Stimulated activated CD8-positive, alpha-beta memory T cell treated with anti-CD3 and anti-CD28 coated beads, Interleukin-7, amount 100 ng/mL, for 1 hour (primary cell): ENCODE measurements at regions not wholly inside any gene's neighbourhood (a gene's known extent, or its start where the extent isn't known, plus 50 kb on each side); places are given as distances from the start of the nearest gene placed in this dataset.
"Not testable (repeated sequence)": the region's sequence is repeated elsewhere in the genome, so short reads cannot be mapped to it uniquely, and the experiment has no call there.

Source experiments
- DNase-seq, 2 donors: peaks; one replicate each; pipeline ENCODE4 v3.0.0-alpha.2; 2020; ENCODE audit warnings: low read depth in 2 of 2

DNA sequence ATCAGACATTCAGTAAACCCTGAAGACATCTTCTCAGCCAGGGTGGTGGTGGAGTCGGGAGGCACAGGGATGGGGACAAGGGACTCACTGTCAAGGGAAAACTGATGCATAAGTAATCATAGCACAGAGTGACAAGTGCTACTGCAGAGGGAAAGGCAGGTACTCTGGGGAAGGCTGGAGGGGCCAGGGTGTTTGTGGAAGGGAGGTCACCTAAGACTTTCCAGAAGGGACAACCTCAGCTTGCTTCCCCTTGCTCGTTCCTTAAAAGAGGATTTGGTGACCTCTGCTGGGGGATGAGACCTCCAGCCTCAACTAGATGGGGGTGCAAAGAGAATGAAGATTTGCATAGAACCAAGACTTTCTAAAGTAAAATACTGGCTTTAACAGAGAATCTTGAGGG is 99.5 kb downstream of the SLC4A3 start:
- DNase-seq: no peak

DNA sequence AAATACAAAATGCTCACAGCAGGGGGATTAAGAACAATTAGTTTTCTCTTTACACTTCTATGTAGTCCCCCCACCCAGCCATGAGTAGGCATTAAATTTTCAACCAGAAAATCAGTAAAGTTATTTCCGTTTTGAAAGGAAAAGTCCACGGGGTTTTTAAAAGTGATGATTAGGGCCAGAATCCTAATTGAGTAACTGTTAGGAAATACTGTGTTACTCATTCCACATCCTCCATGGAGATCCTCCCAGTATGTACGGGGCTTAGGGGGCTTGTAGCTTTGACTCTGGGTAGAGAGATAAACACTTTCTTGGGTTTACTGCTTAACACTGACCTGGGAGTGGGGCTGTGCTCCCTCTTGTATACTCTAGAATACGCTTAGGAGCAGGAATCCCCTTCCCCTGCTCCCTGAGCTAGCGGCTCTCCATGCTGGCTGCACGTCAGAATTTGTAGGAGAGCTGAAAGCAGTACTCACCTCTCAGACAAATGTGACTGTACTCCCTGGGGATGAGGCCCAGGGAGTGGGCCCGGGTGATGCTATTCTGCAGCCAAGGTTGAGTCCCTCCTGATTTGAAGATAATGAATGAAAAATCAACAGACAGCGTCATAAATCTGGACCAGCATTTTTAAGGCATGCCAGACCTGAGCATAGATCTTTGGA is 100.5 kb downstream of the SLC4A3 start:
- DNase-seq: no peak

DNA sequence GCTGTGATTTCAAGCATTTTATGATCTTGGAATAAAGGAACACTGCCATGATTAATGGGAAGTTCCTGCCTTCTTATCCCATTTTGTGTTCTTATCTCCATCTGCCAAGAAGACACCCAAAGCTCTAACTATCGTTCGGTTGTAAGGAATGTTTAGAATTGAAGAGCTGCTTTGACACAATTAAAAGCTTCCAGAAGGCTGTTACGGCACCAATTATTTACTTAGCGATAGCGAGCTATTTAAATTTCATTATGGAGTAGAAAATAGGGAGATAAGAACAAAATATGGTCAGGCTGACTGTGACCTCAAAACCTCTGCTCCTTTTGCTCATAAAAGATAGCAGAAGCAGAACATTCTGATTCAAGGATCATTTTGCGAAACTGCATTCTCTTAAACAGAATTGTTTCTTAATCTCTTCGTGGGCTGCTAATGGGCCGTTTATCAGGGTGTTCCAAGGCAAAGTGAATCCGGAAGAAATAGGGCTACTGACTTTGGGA is 101.6 kb downstream of the SLC4A3 start:
- no peak for DNase-seq

DNA sequence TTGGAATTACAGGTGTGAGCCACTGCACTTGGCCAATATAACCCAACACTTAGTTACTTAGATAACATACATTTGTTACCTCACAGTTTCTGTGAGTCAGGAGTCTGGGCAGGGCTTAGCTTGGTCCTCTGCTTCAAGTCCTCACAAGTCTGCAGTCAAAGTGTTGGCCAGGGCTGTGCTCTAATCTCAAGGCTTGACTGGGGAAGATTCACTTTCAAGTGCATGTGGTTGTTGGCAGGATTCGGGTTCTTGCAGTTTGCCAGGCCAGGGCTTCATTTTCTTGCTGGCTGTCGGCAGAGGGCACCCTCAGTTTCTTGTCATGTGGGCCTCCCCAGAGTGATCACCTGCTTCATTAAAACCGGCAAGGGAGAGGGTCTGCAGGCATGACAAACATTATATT is 103.7 kb downstream of the SLC4A3 start:
- no peak for DNase-seq

DNA sequence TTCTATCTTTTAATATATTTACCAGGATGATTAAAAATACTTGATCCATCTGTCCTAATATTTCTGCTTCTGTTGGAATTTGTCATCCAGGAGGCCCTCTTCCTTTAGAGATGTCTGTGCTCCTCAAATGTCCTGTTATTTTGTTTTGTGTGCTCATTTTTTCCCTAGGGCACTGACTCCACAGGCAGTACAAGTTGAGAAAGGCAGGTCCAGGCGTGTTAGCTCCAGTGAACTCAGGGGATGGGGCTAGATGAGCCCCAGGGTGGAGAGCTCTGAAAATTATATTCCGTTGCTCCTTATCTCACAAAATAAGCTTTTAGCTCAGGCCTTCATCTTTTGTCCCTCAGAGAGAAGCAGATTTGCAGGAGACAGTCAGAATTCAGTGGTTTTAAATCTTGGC is 105.7 kb downstream of the SLC4A3 start:
- no peak for DNase-seq

DNA sequence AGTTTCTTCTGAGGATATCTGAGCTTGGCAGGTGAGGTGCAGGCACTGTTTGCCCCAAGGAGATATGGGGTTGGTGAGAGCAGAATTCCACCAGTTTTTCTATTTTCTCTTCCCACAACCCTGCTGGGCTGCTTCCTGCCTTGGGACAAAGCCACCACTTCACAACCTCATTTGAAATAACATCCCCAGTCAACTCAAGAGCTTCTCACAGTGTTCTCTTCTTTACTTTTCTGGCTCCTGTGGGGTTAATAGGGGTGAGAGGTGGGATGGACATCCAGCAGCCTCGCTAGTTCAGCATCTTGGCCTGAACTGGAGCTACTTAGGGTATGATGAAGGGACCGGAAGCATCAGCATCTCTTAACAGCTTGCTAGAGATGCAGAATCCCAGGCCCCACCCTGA is 106.3 kb downstream of the SLC4A3 start:
- no peak for DNase-seq

DNA sequence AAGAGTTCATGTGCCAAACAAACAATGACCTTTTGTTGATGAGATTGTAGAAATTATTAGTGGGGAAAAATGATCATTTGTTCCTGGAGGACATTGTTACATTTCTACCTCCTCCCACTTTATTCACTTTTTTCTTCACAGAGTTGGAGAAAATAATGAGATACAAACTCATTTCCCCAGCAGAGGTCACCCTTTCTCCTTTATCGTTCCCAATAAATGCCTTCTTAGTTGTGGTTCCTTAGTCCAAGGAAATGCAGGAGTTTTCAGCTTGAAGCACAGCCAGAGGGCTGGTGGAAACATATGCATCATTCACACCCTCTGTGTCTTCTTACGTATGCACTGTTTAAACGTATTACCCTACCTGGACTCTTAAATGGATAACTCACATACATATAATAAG is 108.8 kb downstream of the SLC4A3 start:
- no peak for DNase-seq

DNA sequence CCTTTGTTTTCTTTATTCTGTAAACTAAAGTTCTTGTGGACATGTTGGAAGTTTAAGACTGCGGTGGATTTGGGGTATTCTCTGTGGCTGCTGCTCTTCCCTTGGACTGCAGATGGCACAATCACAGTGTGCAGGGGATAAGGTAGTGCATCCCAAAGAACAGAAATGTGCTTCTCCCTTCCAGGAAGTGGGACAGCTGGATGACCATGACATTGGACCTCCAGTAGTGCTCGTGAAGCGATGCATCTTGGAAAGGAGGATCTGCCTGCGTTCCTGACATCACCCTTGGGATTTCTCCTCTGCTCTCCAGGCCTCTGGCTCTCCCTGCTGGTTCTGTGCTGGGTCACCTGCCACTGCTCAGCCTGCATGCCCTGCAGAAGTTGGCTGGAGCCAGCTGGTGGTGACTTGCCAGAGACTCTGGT is 109.9 kb downstream of the SLC4A3 start:
- DNase-seq: no peak

DNA sequence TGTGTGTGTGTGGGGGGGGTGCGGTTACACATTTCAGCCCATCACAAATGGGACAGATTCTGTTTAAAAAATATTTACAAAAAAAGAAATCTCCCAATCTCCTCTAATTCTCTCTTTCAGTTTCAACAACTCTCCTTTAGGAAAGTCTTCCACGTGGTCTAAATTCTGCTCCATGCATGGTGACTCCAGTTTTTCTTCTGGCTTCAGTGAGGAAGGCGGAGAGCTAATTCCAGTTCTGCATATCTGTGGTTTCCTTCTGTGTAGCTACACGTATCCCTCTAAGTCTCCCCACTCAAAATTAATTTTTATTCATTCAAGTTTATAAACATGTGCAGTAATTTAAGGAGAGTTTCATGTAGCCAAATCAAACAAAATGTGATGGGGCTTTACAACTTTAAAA is 111.6 kb downstream of the SLC4A3 start:
- no peak for DNase-seq

DNA sequence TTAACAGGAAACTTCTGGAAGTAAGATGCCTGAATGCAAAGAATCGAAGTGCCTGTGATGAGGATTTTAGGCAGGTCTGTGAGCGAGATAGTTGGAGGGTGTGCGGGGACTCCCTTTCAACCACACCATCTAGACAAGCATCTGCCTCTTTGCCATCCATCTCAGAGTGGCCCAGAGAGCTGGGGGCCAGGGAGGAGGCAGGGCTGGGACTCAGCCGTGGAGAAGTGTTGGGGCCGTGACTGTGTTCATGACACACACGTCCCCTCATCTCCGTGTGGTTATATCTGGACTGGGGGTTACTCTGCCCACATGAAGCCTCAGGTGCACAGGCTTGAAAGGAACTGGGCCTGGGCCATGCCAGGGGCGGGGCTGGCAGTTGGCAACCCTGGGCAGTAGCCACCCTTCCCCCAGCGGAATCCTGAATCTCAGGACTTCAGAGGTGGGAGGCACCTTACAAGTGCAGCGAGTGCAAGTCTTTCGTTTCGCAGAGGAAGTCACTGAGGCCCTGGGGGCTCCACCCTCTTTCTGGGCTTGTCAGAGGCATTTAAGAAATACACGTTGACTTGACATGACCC is 112.5 kb downstream of the SLC4A3 start:
- DNase-seq: no peak

DNA sequence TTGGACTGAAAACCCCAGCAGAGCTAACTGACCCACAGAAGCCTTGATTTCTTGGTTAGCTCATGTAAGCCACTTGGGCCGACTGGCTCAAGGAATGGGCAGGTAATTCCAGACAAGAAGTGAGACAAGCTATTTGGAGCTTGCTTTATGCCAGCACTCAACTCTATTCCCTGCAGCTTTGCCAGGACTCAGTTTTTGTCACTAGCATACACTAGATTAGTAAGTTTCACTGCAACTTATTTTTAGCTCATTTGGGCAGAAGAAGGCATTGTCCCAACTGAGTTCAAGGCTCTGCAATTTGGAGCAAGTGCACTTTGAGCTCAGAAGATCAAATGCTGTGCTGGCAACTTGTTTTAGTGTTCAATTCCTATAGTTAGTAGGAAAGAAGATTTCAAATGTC is 116.1 kb downstream of the SLC4A3 start:
- no peak for DNase-seq

DNA sequence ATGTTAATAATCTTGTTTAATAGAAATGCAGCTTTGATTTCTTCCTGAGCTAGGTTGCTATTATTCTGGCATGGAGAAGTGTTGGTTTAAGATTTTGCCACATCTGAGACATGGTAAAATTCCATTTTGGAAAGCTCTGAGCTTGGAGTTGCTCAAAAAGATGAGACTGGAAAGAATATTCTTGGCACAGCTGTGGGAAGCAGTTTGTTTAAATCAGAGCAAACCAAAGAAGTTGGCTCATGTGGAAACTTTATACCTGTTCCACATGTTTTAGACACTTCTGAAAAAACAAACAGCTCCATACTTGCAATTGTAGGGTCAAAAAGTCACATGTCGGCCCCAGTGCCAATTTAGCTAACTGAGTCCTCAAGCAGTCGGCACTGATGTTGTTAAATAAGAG is 116.6 kb downstream of the SLC4A3 start:
- no peak for DNase-seq

DNA sequence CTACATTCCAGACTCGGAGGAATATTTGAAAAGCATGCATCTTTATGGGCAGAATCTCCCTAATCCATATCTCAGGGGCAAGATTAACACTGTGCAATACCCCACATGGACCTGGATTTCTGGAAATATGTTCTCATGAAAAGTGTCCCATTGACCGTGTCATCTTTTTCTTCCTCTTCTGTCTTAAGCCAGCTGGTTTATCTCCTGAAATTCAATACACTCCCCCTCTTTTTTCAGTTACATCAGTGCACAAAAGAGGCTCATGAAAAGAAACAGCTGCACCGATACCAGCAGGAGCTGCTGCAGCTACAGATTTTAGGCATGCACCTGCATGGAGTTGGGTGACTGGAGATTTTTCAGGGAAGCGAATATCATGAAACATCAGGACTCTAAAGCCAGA is 117.2 kb downstream of the SLC4A3 start:
- DNase-seq: no peak

DNA sequence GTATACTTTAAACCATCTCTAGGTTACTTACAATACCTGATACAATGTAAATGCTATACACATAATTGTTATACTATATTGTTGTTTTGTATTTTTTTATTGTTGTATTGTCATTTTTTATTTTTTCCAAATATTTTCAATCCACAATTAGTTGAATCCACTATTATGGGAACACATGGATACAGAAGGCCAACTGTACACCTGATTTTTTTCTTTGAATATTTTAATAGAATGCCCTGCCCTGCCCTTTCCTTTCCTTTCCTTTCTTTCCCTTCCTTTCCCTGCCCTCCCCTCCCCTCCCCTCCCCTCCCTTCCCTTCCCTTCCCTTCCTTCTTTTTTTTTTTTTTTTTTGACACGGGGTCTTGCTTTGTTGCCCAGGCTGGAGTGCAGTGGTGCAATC is 120.2 kb downstream of the SLC4A3 start:
- DNase-seq: no peak

DNA sequence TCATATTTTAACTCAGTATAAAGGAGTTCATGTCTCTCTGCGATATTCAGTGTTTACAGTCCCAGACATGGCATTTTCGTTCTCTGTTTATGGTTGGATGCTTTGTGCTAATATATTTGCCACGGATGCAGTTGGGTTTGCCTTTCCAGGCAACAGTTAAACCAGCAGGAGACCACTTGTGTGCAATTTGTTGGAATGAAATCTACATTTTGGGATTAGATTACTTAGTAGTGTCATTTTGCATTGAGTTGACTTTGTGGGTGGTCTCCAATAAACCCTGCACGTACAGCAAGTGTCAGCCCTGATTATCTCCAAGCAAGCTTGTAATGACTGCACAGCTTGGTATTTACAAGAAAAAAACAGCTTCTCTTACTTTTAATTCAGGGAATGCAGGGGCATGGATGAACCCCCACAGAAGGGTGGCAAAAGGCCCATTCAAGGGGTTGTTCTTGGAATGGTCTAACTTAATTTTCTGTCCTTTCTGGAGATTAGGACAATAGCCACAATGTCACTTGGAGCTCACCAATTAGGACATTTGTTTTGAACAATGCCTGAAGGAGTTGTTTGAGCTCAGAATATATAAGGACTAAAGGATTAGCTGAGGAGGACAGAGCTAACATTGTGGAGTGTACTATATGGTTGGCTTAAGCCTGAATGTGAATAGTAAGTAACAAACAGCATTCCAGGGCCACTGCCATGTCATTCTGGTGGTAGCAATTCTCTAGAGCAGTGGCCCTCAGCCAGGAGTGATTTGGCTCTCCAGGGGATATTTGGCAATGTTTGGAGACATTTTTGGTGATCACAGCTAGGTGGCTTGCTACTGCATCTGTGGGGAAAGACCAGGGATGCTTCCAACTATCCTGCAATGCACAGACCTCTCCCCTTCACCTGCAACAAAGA is 121.5 kb downstream of the SLC4A3 start:
- no peak for DNase-seq

DNA sequence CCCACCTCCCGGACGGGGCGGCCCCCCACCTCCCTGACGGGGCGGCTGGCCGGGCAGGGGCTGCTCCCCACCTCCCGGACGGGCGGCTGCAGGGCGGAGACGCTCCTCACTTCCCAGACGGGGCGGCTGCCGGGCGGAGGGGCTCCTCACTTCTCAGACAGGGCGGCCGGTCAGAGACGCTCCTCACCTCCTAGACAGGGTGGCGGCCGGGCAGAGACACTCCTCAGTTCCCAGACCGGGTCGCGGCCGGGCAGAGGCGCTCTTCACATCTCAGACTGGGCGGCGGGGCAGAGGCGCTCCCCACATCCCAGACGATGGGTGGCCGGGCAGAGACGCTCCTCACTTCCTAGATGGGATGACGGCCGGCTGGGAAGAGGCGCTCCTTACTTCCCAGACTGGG is 123.7 kb downstream of the SLC4A3 start:
- DNase-seq: not testable (repeated sequence)

DNA sequence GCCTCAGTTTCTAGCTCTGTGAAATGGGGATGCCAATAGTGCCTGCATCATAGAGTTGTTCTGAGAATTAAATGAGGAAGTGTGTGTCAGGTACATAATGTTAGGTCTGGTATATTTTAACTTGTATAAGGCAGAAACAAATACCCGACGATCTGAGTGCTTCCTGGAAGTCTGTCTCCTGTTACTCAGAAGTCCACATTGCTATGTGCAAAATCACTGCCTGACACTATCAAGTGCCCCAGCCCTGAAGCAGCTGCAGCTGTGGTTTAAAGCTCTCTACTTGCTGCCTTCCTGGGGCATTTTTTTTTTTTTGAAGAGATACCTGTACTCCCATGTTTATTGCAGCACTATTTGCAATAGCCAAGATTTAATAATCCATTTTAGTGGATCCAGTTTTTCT is 125.3 kb downstream of the SLC4A3 start:
- no peak for DNase-seq

DNA sequence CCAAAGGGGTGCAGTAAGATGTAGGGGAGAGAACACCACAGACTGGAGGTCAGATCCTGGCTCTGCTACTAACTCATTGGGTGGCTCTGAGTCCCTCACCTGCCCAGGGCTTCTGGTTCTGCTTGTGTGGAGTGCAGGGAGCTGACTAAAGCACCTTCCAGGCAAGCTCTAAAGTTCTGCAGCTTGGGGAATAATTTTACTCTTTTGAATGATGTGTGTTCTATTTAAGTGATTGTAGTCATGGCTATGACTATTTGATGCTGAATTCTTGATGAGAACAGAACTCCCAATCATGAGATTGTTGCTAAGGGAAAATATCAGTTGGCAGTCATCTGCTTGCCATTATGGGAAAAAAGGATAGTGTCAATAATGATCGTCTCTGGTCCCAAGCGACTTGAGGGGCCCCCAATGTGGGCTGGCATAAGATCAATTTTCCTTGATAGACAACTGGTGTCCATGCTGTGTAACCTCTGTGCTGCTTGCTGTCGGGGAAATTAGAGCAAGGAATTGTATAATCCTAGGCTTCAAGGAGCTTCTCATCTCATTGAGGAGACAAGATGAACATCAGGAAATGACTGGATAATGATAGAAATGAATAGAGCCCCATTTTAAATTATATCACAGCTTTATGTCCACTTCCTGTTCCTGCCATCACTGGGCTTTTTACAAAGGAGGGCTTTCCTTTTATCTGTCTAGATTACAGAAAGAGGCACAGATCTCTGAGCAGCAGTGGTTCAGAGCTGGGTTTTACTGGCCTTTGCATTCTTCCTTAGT is 131.7 kb downstream of the SLC4A3 start:
- no peak for DNase-seq

DNA sequence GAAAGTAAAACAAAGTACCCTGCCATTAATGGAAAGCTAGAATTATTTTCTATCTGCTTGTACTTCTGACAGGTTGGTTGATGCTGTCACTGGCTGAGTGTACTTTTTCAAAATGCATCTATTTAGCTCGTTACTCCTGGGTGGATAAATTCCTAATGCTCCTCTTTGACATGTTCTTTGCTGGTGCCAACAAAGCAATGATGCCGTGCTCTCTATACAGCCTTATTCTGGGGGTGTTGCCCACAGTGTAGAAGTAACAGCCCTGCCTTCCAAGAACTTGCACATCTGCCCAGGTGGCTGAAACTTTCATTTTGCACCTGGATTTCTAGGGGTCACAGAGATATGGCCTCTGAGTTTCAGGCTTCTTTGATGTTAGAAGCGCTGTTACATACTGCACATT is 132.4 kb downstream of the SLC4A3 start:
- DNase-seq: no peak

DNA sequence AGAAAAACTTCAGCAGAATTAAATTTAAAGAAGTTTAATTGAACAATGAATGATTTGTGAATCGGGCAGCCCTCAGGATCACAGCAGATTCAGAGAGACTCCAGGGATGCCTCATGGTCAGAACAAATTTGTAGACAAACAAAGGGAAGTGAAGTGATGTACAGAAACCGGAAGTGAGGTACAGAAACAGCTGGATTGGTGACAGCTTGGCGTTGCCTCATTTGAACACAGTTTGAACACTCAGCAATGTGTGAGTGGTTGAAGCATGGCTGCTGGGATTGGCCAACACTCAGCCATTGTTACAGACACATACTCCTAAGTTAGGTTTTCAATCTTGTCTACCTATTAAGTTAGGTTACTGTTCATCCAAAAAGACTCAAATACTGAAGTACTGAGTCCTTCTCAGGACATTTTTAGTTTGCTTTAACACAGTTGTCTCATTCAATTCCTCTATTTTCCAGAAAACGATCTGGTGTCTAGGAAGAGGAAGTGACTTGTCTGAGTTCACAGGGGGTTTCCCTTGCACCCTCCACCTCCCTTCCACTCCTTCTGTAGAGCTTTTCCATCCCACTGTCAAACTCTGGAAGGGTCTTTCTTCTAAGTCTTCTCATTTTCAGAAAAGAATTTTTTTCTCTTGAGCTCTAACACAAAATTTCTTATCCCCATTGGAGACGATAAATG is 137.9 kb downstream of the SLC4A3 start:
- no peak for DNase-seq

DNA sequence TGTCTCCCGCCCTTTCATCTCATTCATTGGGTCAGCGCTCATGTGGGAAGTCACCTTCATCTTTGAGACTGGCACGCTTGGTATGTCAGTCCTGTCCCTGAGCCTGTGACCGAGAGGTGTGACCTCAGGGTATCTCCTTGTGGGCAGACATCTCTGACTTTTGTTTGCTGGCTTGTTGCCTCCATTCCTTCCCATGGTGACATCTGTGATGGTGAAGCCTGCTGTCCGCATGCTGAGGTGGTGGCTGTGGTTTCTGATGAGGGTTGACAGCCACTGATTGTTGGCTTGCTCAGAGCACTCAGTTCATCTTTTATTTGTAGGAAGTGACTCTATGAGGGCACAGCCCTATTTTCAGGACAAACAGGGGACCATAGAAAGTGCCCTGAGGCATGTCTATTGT is 139.2 kb downstream of the SLC4A3 start:
- DNase-seq: no peak
